VCaP (cell line): ENCODE measurements at regions not wholly inside any gene's neighbourhood (a gene's known extent, or its start where the extent isn't known, plus 50 kb on each side); places are given as distances from the start of the nearest gene placed in this dataset.

ENCODE experiments used
- H3K27ac ChIP-seq: fragments of 450-650 bp; 2 replicates; pipeline ENCODE4 v1.5.1; 2017
- CTCF ChIP-seq: fragments of 450-650 bp; conservative IDR thresholded peaks from 2 replicates; pipeline ENCODE4 v1.5.1; 2017; ENCODE audit warnings: mild to moderate bottlenecking, moderate library complexity

DNA sequence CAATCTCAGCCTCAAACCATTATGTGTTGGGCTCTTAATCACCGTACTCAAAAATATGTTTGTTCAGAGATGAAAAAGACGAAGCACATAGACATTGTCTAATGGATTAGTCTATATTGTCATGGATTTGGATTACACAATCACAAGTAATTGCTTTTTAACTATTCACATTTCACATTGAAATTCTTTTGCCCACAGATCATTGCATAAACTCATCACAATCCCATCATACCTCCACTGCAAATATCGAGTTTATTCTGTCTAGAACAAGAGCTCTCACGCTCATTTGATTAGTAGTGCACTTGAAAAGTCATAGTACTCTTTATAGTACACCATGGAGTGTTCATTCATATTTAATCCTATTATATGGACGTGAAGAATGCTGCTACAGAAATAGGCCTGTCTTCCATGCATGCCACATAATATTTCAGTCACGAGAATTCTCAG, 97.9 kb upstream of the SOX11 start:
- no peak for TF ChIP-seq CTCF
- no peak overlapping the region for H3K27ac ChIP-seq

DNA sequence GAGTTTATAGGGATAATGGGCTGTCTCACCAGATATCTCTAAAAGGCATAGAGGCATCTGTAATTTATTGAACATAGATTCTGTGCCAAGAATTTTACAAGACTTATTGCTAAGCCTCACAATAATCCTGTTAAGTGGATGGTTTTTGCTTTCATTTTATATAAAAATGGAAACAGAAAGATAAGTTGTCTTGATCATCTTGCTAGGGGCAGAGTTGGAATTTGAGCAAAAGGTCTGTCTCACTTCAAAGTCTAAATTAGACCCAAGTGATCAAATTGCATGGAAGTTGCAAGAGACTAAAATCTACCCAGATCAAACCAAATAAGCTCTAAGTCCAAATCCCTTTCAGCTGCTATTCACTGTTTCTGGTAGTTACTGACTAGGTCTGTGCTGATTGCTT, 95.3 kb upstream of the SOX11 start:
- no peak for TF ChIP-seq CTCF
- no peak overlapping the region for H3K27ac ChIP-seq

DNA sequence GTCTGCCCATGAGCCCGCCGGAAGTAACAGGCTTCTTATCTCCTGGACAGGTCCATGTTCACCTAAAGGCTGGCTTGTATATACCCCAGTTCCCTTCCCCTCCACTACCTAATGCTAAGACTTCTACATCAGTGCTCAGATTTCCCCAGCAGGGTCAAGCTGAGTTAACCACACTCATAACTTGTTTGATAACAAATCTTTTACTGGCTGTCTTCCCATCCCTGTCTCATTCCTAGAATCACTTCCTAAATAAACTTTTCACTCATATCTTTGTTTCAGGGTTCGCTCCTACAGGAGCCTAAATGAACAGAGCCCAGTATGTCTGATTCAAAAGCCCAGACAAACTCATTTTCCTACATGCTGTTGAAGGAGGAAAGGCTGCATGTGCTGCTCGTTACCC, 94.0 kb upstream of the SOX11 start:
- no peak for TF ChIP-seq CTCF

DNA sequence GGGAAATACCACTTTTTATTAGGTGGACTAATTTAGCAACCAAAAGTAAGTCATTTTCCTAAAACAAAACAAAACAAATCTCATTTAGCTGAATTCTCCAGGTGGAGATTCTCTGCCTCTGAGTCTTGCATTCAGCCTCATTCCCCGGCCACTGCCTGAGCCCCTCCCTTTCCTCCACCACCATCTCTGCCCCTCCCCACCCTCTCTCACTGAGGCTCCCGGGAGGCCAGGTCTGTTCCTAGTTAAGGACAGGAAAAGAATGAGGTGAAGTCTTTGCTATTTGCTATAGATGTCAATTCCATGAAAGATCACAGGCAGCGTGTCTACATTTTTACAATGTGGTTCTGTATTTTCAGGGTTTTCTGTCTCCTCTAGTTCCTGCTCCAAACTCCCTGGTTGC, 83.0 kb upstream of the SOX11 start:
- H3K27ac ChIP-seq, result no peak overlapping the region
- no peak for TF ChIP-seq CTCF

More for the DNA sequence above, 94.0 kb upstream of the SOX11 start:
- H3K27ac ChIP-seq, result no peak overlapping the region

DNA sequence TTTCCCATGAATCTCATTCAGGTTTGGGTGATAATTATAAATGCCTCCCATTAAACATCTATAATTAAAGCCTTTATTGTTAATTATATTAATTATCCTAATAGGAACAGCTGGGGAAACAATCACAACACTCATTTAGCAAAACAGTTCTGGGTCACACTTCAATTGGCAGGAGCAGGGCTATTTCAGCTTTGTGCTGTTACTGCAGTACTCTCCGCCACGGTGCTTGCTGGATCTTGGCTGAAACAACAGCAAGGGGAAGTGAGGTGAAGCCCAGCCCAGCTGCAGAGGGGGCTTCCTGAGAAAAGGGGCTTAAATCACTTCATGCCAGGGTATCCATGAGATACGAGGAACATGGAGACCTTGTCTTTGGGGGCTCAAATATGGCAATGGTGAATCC, 79.5 kb upstream of the SOX11 start:
- TF ChIP-seq CTCF, result no peak
- no peak overlapping the region for H3K27ac ChIP-seq

- H3K27ac ChIP-seq, result no peak overlapping the region
- TF ChIP-seq CTCF, result no peak
Observed at GRCh38 chr2:5616019-5616418, 76.2 kb upstream of the SOX11 start.

- no peak for TF ChIP-seq CTCF
- no peak overlapping the region for H3K27ac ChIP-seq
Observed at GRCh38 chr2:5617358-5617757, 74.8 kb upstream of the SOX11 start.

DNA sequence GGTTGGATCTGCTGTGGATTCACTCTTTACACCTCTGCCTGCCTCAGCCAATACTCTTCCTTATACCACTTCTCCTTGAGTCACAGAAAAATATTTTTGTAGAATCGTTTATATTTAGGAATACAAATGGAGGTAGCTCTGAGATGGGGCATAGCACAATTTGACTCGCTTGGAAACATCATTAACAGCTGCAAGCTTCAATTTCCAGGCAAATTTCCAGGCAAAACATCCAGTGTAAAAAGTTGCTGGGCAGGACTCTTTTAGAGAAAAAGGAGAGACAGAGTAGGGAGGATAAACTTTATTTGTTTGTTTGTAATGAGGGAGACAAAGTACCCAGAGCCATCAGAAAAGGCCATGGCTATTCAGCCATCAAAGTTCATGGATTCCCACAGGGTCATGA, 74.4 kb upstream of the SOX11 start:
- TF ChIP-seq CTCF, result no peak

More for the DNA sequence above, 74.4 kb upstream of the SOX11 start:
- H3K27ac ChIP-seq, result no peak overlapping the region
